ENCODE measurements at regions not wholly inside any gene's neighbourhood (a gene's known extent, or its start where the extent isn't known, plus 50 kb on each side); places are given as distances from the start of the nearest gene placed in this dataset.

DNA sequence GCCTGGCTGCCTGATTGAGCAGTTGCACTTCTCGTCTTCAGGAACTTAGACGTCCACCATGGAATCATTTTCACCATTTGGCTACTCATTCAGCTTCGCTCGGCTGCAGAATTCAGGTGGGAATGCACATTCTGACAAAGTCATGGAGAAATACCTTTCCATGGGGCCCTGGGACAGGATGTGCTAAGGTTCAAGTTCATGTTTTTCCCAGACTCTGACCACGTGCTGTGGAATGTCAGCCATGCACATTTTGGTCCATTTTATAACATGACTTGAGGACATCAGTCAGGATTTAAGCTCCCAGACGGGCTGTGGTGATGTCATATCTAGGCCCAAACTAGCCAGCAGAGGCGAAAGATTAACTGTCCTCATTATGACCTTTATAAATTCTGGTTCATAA is 205.3 kb downstream of the TBXT start:
- H3K9me3 Mint-ChIP-seq = no peaks in the 10 kb centered on the region
- no peak overlapping the region for H3K27ac Mint-ChIP-seq
- H3K36me3 Mint-ChIP-seq = no peaks in the 10 kb centered on the region
- peaks cover 2% of the 10 kb centered on the region; the same call in 1 of the 2 replicates for H3K27me3 Mint-ChIP-seq (ENCODE audit: low read depth)
- POLR2A ChIA-PET = no interaction called here
- no peaks in the 10 kb centered on the region for H3K4me1 Mint-ChIP-seq
- ATAC-seq (no peak), DNase-seq (ENCODE audit: low spot score) (no peak)
- H3K4me3 Mint-ChIP-seq = no peak overlapping the region
- no peak for TF ChIP-seq JUN (CRISPR knock-in tag; IDR thresholded peaks at IDR 0.05)
- TF ChIP-seq, protein P1, sequence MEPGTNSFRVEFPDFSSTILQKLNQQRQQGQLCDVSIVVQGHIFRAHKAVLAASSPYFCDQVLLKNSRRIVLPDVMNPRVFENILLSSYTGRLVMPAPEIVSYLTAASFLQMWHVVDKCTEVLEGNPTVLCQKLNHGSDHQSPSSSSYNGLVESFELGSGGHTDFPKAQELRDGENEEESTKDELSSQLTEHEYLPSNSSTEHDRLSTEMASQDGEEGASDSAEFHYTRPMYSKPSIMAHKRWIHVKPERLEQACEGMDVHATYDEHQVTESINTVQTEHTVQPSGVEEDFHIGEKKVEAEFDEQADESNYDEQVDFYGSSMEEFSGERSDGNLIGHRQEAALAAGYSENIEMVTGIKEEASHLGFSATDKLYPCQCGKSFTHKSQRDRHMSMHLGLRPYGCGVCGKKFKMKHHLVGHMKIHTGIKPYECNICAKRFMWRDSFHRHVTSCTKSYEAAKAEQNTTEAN (CRISPR knock-in tag; IDR thresholded peaks at IDR 0.05) = no peak
- TF ChIP-seq, protein P2, sequence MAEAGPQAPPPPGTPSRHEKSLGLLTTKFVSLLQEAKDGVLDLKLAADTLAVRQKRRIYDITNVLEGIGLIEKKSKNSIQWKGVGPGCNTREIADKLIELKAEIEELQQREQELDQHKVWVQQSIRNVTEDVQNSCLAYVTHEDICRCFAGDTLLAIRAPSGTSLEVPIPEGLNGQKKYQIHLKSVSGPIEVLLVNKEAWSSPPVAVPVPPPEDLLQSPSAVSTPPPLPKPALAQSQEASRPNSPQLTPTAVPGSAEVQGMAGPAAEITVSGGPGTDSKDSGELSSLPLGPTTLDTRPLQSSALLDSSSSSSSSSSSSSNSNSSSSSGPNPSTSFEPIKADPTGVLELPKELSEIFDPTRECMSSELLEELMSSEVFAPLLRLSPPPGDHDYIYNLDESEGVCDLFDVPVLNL (CRISPR knock-in tag; IDR thresholded peaks at IDR 0.05; ENCODE audit: borderline replicate concordance, low read depth) = no peak
- TF ChIP-seq CBFB (CRISPR knock-in tag; IDR thresholded peaks at IDR 0.05; ENCODE audit: low read depth) = no peak
- TF ChIP-seq KAT7 (CRISPR knock-in tag; IDR thresholded peaks at IDR 0.05; ENCODE audit: borderline replicate concordance) = no peak
- no peak for TF ChIP-seq FOXP1 (CRISPR knock-in tag; IDR thresholded peaks at IDR 0.05; ENCODE audit: borderline replicate concordance)
- no peak for TF ChIP-seq IRF2 (CRISPR knock-in tag; IDR thresholded peaks at IDR 0.05; ENCODE audit: borderline replicate concordance, low read depth)
- no peak for TF ChIP-seq NR2C2 (CRISPR knock-in tag; IDR thresholded peaks at IDR 0.05)
- no peak for TF ChIP-seq NFYB (CRISPR knock-in tag; conservative IDR thresholded peaks at IDR 0.05; ENCODE audit: low read depth)
- TF ChIP-seq, protein P3, sequence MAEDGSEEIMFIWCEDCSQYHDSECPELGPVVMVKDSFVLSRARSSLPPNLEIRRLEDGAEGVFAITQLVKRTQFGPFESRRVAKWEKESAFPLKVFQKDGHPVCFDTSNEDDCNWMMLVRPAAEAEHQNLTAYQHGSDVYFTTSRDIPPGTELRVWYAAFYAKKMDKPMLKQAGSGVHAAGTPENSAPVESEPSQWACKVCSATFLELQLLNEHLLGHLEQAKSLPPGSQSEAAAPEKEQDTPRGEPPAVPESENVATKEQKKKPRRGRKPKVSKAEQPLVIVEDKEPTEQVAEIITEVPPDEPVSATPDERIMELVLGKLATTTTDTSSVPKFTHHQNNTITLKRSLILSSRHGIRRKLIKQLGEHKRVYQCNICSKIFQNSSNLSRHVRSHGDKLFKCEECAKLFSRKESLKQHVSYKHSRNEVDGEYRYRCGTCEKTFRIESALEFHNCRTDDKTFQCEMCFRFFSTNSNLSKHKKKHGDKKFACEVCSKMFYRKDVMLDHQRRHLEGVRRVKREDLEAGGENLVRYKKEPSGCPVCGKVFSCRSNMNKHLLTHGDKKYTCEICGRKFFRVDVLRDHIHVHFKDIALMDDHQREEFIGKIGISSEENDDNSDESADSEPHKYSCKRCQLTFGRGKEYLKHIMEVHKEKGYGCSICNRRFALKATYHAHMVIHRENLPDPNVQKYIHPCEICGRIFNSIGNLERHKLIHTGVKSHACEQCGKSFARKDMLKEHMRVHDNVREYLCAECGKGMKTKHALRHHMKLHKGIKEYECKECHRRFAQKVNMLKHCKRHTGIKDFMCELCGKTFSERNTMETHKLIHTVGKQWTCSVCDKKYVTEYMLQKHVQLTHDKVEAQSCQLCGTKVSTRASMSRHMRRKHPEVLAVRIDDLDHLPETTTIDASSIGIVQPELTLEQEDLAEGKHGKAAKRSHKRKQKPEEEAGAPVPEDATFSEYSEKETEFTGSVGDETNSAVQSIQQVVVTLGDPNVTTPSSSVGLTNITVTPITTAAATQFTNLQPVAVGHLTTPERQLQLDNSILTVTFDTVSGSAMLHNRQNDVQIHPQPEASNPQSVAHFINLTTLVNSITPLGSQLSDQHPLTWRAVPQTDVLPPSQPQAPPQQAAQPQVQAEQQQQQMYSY (CRISPR knock-in tag; IDR thresholded peaks at IDR 0.05) = no peak
- TF ChIP-seq OVOL2 (CRISPR knock-in tag; IDR thresholded peaks at IDR 0.05; ENCODE audit: borderline replicate concordance) = no peak
- no peak for TF ChIP-seq ZNF396 (CRISPR knock-in tag; IDR thresholded peaks at IDR 0.05; ENCODE audit: borderline replicate concordance)
- TF ChIP-seq USF2 (CRISPR knock-in tag; IDR thresholded peaks at IDR 0.05) = no peak
- TF ChIP-seq, protein P4, sequence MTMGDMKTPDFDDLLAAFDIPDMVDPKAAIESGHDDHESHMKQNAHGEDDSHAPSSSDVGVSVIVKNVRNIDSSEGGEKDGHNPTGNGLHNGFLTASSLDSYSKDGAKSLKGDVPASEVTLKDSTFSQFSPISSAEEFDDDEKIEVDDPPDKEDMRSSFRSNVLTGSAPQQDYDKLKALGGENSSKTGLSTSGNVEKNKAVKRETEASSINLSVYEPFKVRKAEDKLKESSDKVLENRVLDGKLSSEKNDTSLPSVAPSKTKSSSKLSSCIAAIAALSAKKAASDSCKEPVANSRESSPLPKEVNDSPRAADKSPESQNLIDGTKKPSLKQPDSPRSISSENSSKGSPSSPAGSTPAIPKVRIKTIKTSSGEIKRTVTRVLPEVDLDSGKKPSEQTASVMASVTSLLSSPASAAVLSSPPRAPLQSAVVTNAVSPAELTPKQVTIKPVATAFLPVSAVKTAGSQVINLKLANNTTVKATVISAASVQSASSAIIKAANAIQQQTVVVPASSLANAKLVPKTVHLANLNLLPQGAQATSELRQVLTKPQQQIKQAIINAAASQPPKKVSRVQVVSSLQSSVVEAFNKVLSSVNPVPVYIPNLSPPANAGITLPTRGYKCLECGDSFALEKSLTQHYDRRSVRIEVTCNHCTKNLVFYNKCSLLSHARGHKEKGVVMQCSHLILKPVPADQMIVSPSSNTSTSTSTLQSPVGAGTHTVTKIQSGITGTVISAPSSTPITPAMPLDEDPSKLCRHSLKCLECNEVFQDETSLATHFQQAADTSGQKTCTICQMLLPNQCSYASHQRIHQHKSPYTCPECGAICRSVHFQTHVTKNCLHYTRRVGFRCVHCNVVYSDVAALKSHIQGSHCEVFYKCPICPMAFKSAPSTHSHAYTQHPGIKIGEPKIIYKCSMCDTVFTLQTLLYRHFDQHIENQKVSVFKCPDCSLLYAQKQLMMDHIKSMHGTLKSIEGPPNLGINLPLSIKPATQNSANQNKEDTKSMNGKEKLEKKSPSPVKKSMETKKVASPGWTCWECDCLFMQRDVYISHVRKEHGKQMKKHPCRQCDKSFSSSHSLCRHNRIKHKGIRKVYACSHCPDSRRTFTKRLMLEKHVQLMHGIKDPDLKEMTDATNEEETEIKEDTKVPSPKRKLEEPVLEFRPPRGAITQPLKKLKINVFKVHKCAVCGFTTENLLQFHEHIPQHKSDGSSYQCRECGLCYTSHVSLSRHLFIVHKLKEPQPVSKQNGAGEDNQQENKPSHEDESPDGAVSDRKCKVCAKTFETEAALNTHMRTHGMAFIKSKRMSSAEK (CRISPR knock-in tag; IDR thresholded peaks at IDR 0.05; ENCODE audit: borderline replicate concordance) = no peak
- TF ChIP-seq, protein P5, sequence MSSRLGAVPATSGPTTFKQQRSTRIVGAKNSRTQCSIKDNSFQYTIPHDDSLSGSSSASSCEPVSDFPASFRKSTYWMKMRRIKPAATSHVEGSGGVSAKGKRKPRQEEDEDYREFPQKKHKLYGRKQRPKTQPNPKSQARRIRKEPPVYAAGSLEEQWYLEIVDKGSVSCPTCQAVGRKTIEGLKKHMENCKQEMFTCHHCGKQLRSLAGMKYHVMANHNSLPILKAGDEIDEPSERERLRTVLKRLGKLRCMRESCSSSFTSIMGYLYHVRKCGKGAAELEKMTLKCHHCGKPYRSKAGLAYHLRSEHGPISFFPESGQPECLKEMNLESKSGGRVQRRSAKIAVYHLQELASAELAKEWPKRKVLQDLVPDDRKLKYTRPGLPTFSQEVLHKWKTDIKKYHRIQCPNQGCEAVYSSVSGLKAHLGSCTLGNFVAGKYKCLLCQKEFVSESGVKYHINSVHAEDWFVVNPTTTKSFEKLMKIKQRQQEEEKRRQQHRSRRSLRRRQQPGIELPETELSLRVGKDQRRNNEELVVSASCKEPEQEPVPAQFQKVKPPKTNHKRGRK (CRISPR knock-in tag; IDR thresholded peaks at IDR 0.05; ENCODE audit: borderline replicate concordance) = no peak
- no peak for TF ChIP-seq STAT6 (CRISPR knock-in tag; conservative IDR thresholded peaks at IDR 0.05; ENCODE audit: low read depth)
- no peak for TF ChIP-seq NR3C1 (CRISPR knock-in tag; conservative IDR thresholded peaks at IDR 0.05; ENCODE audit: low read depth)
- TF ChIP-seq PREB (CRISPR knock-in tag; IDR thresholded peaks at IDR 0.05; ENCODE audit: borderline replicate concordance) = no peak
- TF ChIP-seq, protein P6, sequence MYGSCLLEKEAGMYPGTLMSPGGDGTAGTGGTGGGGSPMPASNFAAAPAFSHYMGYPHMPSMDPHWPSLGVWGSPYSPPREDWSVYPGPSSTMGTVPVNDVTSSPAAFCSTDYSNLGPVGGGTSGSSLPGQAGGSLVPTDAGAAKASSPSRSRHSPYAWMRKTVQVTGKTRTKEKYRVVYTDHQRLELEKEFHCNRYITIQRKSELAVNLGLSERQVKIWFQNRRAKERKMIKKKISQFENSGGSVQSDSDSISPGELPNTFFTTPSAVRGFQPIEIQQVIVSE (CRISPR knock-in tag; IDR thresholded peaks at IDR 0.05; ENCODE audit: borderline replicate concordance) = no peak
- no peak for TF ChIP-seq ZNF232 (CRISPR knock-in tag; IDR thresholded peaks at IDR 0.05)
- CTCF ChIA-PET = no interaction called here
